Activated CD4-positive, alpha-beta T cell treated with anti-CD3 and anti-CD28 coated beads for 36 hours (primary cell): ENCODE measurements at regions not wholly inside any gene's neighbourhood (a gene's known extent, or its start where the extent isn't known, plus 50 kb on each side); places are given as distances from the start of the nearest gene placed in this dataset.

Experiments used
- ATAC-seq: fragments of 200-7000 bp; cut with Tn5 transposase; one replicate; pipeline ENCODE4 v1.10.0; 2021; ENCODE audit warnings: mild to moderate bottlenecking, moderate library complexity
- CTCF ChIA-PET: fragments of 350-600 bp; sonication (Branson Sonifier 250); formaldehyde crosslinking; loops from one replicate; lab custom pipeline; 2021; ENCODE audit warnings: antibody characterized with exemption; lab: Charles Lee
- POLR2A ChIA-PET: fragments of 350-600 bp; sonication (Branson Sonifier 250); formaldehyde crosslinking; loops from one replicate; lab custom pipeline; 2021; ENCODE audit warnings: antibody characterized with exemption, inconsistent platforms; lab: Charles Lee
- DNase-seq: peaks from one replicate; pipeline ENCODE4 v3.0.0-alpha.2; 2020
- H3K27ac Mint-ChIP-seq: one replicate; pipeline ENCODE4 v1.8.0; 2021; ENCODE audit warnings: mixed read lengths
- H3K27me3 Mint-ChIP-seq: one replicate; pipeline ENCODE4 v1.8.0; 2021; ENCODE audit warnings: mixed read lengths
- H3K36me3 Mint-ChIP-seq: one replicate; pipeline ENCODE4 v1.8.0; 2021; ENCODE audit warnings: low read depth, mixed read lengths
- H3K4me1 Mint-ChIP-seq: one replicate; pipeline ENCODE4 v1.8.0; 2021; ENCODE audit warnings: mixed read lengths
- H3K4me3 Mint-ChIP-seq: one replicate; pipeline ENCODE4 v1.8.0; 2021; ENCODE audit warnings: mild to moderate bottlenecking, moderate library complexity, mixed read lengths
- H3K9me3 Mint-ChIP-seq: one replicate; pipeline ENCODE4 v1.8.0; 2021; ENCODE audit warnings: low read depth, mixed read lengths
- intact Hi-C, 2 experiments: fragments of 100-400 bp; cut with DNase I in 1 of 2; cut with micrococcal nuclease in 1 of 2; formaldehyde crosslinking; loops; one replicate each; pipeline versions ENCODE4 v1.14.2 to v1.15.1; 2022 to 2024; cut with DNase I, micrococcal nuclease

- Mint-ChIP-seq H3K4me1 (no peaks in the 10 kb centered on the region), H3K27ac (no peak overlapping the region), H3K9me3 (no peaks in the 10 kb centered on the region), H3K4me3 (no peak overlapping the region), H3K27me3 (no peaks in the 10 kb centered on the region), H3K36me3 (no peaks in the 10 kb centered on the region)
- DNase-seq (no peak), ATAC-seq (no peak)
- CTCF ChIA-PET, result no interaction called here
- POLR2A ChIA-PET, result no interaction called here
- intact Hi-C loops, result no loop called here
Observed at GRCh38 chr17:12388226-12388625, 277.5 kb upstream of the MYOCD start.

GRCh38 chr17:12389421-12389820, 276.3 kb upstream of the MYOCD start:
- no peak for DNase-seq
- intact Hi-C loops, result no loop called here
- no peak for ATAC-seq
- H3K4me1 Mint-ChIP-seq, result no peaks in the 10 kb centered on the region
- peaks cover 4% of the 10 kb centered on the region for H3K9me3 Mint-ChIP-seq
- H3K27ac Mint-ChIP-seq, result no peak overlapping the region
- ChIA-PET POLR2A (no interaction called here), CTCF (no interaction called here)
- no peaks in the 10 kb centered on the region for H3K27me3 Mint-ChIP-seq
- H3K36me3 Mint-ChIP-seq, result no peaks in the 10 kb centered on the region
- no peak overlapping the region for H3K4me3 Mint-ChIP-seq

- H3K27ac Mint-ChIP-seq, result no peak overlapping the region
- H3K9me3 Mint-ChIP-seq, result peaks cover 4% of the 10 kb centered on the region
- H3K4me3 Mint-ChIP-seq, result no peak overlapping the region
- H3K4me1 Mint-ChIP-seq, result no peaks in the 10 kb centered on the region
- ATAC-seq, result no peak
- H3K27me3 Mint-ChIP-seq, result no peaks in the 10 kb centered on the region
- ChIA-PET CTCF (no interaction called here), POLR2A (no interaction called here)
- no peak for DNase-seq
- no peaks in the 10 kb centered on the region for H3K36me3 Mint-ChIP-seq
- intact Hi-C loops, result loop anchor here in 1 of 2 experiments (10.0 kb wide), 1 partner anchor 174 kb away; no protein-coding TSS in a partner anchor
Observed at GRCh38 chr17:12390631-12391030, 275.1 kb upstream of the MYOCD start.

GRCh38 chr17:12391468-12391867, 274.2 kb upstream of the MYOCD start:
- ATAC-seq, result no peak
- CTCF ChIA-PET, result no interaction called here
- intact Hi-C loops, result loop anchor here in 1 of 2 experiments (10.0 kb wide), 1 partner anchor 173 kb away; no protein-coding TSS in a partner anchor
- no peak overlapping the region for H3K4me3 Mint-ChIP-seq
- H3K27ac Mint-ChIP-seq, result no peak overlapping the region
- H3K36me3 Mint-ChIP-seq, result no peaks in the 10 kb centered on the region
- POLR2A ChIA-PET, result no interaction called here
- peaks cover 7% of the 10 kb centered on the region for H3K9me3 Mint-ChIP-seq
- H3K4me1 Mint-ChIP-seq, result no peaks in the 10 kb centered on the region
- H3K27me3 Mint-ChIP-seq, result no peaks in the 10 kb centered on the region
- DNase-seq, result no peak

GRCh38 chr17:12395733-12396354, 269.8 kb upstream of the MYOCD start:
- DNase-seq (peak; percentile 23), ATAC-seq (no peak)
- no peaks in the 10 kb centered on the region for H3K36me3 Mint-ChIP-seq
- intact Hi-C loops, result loop anchor here in 1 of 2 experiments (10.0 kb wide), 1 partner anchor 169 kb away; no protein-coding TSS in a partner anchor
- POLR2A ChIA-PET, result no interaction called here
- CTCF ChIA-PET, result interaction anchor here (0.6 to 1.1 kb wide), 2 partner anchors 171 to 370 kb away, joined by 3 read pairs; no protein-coding TSS in a partner anchor
- no peaks in the 10 kb centered on the region for H3K27me3 Mint-ChIP-seq
- H3K27ac Mint-ChIP-seq, result no peak overlapping the region
- no peak overlapping the region for H3K4me3 Mint-ChIP-seq
- H3K4me1 Mint-ChIP-seq, result no peaks in the 10 kb centered on the region
- peaks cover 14% of the 10 kb centered on the region for H3K9me3 Mint-ChIP-seq

- H3K4me3 Mint-ChIP-seq, result no peak overlapping the region
- intact Hi-C loops, result loop anchor here in 1 of 2 experiments (10.0 kb wide), 1 partner anchor 166 kb away; no protein-coding TSS in a partner anchor
- ATAC-seq (no peak), DNase-seq (no peak)
- CTCF ChIA-PET, result no interaction called here
- no peak overlapping the region for H3K27ac Mint-ChIP-seq
- POLR2A ChIA-PET, result no interaction called here
- no peaks in the 10 kb centered on the region for H3K27me3 Mint-ChIP-seq
- H3K36me3 Mint-ChIP-seq, result no peaks in the 10 kb centered on the region
- no peaks in the 10 kb centered on the region for H3K4me1 Mint-ChIP-seq
- H3K9me3 Mint-ChIP-seq, result peaks cover 14% of the 10 kb centered on the region
Observed at GRCh38 chr17:12398441-12399051, 267.1 kb upstream of the MYOCD start.

GRCh38 chr17:12402963-12403622, 262.6 kb upstream of the MYOCD start:
- H3K27ac Mint-ChIP-seq, result no peak overlapping the region
- H3K9me3 Mint-ChIP-seq, result peaks cover 4% of the 10 kb centered on the region
- H3K27me3 Mint-ChIP-seq, result no peaks in the 10 kb centered on the region
- no peak overlapping the region for H3K4me3 Mint-ChIP-seq
- no peaks in the 10 kb centered on the region for H3K36me3 Mint-ChIP-seq
- ATAC-seq (no peak), DNase-seq (no peak)
- ChIA-PET CTCF (no interaction called here), POLR2A (no interaction called here)
- intact Hi-C loops, result no loop called here
- H3K4me1 Mint-ChIP-seq, result no peaks in the 10 kb centered on the region

- Mint-ChIP-seq H3K27me3 (no peaks in the 10 kb centered on the region), H3K9me3 (peaks cover 4% of the 10 kb centered on the region), H3K27ac (no peak overlapping the region), H3K4me1 (no peaks in the 10 kb centered on the region), H3K36me3 (no peaks in the 10 kb centered on the region), H3K4me3 (no peak overlapping the region)
- ChIA-PET CTCF (no interaction called here), POLR2A (no interaction called here)
- no peak for DNase-seq
- ATAC-seq, result no peak
- intact Hi-C loops, result no loop called here
Observed at GRCh38 chr17:12403881-12404398, 261.8 kb upstream of the MYOCD start.

- no peak overlapping the region for H3K27ac Mint-ChIP-seq
- H3K4me1 Mint-ChIP-seq, result no peaks in the 10 kb centered on the region
- DNase-seq (no peak), ATAC-seq (no peak)
- H3K36me3 Mint-ChIP-seq, result no peaks in the 10 kb centered on the region
- no peaks in the 10 kb centered on the region for H3K27me3 Mint-ChIP-seq
- intact Hi-C loops, result no loop called here
- CTCF ChIA-PET, result no interaction called here
- POLR2A ChIA-PET, result no interaction called here
- peaks cover 9% of the 10 kb centered on the region for H3K9me3 Mint-ChIP-seq
- H3K4me3 Mint-ChIP-seq, result no peak overlapping the region
Observed at GRCh38 chr17:12406623-12407215, 259.0 kb upstream of the MYOCD start.

- intact Hi-C loops, result no loop called here
- no peaks in the 10 kb centered on the region for H3K27me3 Mint-ChIP-seq
- CTCF ChIA-PET, result no interaction called here
- H3K4me3 Mint-ChIP-seq, result no peak overlapping the region
- peaks cover 10% of the 10 kb centered on the region for H3K9me3 Mint-ChIP-seq
- DNase-seq, result no peak
- no peak for ATAC-seq
- H3K4me1 Mint-ChIP-seq, result no peaks in the 10 kb centered on the region
- no peak overlapping the region for H3K27ac Mint-ChIP-seq
- H3K36me3 Mint-ChIP-seq, result no peaks in the 10 kb centered on the region
- POLR2A ChIA-PET, result interaction anchor here (0.6 kb wide), 1 partner anchor 571 kb away, joined by 16 read pairs; no protein-coding TSS in a partner anchor
Observed at GRCh38 chr17:12407495-12408252, 258.0 kb upstream of the MYOCD start.

- POLR2A ChIA-PET, result no interaction called here
- no peak overlapping the region for H3K4me3 Mint-ChIP-seq
- no peaks in the 10 kb centered on the region for H3K4me1 Mint-ChIP-seq
- CTCF ChIA-PET, result no interaction called here
- H3K36me3 Mint-ChIP-seq, result no peaks in the 10 kb centered on the region
- no peaks in the 10 kb centered on the region for H3K27me3 Mint-ChIP-seq
- DNase-seq (no peak), ATAC-seq (no peak)
- peaks cover 12% of the 10 kb centered on the region for H3K9me3 Mint-ChIP-seq
- intact Hi-C loops, result no loop called here
- H3K27ac Mint-ChIP-seq, result no peak overlapping the region
Observed at GRCh38 chr17:12409082-12409481, 256.6 kb upstream of the MYOCD start.
